Cerebellar cortex (tissue), 1 donor: ENCODE measurements at regions not wholly inside any gene's neighbourhood (a gene's known extent, or its start where the extent isn't known, plus 50 kb on each side); places are given as distances from the start of the nearest gene placed in this dataset.
"Not testable (repeated sequence)": the region's sequence is repeated elsewhere in the genome, so short reads cannot be mapped to it uniquely, and the experiment has no call there.

Source experiments
- DNase-seq: peaks from one replicate; pipeline ENCODE4 v3.0.0-alpha.2; 2015; ENCODE audit warnings: low spot score

DNA sequence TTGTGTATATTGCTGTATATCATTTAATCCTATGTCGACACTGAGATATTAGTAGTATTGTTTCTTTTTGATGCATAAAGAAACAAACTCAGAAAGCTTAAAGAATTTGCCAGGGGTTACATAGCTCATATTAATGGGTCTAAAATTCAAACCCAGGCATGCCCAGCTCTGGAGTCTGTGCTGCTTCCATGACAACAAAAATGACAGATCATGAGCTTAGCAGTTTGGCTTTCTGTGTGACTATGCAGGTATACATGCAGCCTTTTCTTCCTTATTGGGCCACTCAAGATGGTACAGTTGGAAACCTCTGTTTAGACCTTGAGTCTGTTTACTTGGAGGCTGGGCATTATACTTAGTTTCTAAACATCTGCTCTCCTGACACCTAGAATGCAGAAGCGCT lies 220.5 kb upstream of the TENM4 start:
- no peak for DNase-seq

DNA sequence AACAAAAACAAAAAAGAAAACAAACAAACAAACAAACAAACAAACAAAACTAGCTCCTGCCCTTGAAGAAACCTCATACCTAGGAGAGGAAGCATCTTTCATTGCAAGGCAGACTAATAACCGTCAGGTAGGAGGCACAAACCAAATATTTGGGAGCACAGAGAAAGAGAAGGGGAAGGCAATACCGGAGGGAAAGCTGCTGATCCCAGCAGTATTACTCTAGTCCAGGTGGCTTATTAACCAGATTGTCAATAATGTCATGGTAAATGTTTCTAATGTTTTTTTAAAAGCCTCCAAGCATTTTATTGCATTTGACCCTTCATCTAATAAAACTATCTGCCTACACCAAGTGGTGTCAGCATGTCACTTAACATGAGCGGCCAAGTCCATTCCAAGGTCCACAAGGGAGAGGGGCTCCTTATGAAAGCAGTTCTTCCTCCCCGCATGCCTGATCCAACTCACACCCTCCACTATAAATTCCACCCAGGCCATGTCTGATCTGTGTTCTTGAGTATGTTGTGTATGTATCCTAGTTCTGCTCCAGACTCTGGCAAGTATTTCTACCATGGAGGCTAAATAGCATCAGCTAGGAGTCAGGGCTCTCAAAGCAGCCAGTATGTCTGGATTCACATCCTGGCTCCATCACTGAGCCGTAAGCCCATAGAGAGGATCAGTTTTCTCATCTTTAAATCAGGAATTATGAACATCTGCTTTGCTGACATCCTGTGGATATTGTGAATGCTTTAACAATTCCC lies 208.1 kb upstream of the TENM4 start:
- no peak for DNase-seq

DNA sequence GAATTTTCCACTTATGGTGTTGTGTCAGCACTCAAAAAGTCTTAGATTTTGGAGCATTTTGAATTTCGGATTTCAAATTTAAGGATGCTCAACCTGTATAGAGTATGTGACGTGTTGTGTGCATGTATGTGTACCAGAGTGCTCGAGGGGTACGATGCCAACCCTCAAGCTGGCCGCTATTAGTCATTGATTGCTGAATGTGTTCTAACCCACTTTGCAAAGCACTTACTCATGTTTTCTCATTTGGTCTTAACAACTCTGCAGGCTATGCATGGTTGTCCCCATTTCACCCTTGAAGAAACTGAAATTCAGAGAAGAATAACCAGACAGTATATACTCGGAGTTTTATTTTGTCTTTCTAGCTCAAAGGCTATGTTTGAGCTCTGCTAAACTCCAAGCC lies 196.4 kb upstream of the TENM4 start:
- DNase-seq = no peak

DNA sequence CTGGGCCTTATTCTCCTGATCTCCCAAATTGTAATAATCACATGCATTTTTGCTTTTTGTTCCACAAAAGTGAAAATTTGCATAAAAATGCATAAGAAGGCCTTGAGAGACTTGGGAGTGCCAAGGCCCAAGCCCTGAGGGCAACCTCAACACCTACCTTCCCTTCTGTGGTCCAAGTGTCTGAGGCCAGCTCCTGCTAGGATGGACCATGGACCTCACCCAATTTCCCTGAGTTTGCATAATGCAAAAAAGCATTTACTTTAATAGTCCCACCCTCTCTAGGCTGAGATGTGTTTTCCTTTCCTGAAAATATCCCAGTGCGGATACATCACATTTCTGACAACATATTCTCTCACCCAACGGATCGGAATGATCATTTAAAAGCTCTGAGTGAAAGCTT lies 194.1 kb upstream of the TENM4 start:
- no peak for DNase-seq

GRCh38 chr11:79627281-79627680 lies 186.5 kb upstream of the TENM4 start:
- DNase-seq = no peak

- no peak for DNase-seq
Measured at GRCh38 chr11:79626135-79627075, 185.6 kb upstream of the TENM4 start.

DNA sequence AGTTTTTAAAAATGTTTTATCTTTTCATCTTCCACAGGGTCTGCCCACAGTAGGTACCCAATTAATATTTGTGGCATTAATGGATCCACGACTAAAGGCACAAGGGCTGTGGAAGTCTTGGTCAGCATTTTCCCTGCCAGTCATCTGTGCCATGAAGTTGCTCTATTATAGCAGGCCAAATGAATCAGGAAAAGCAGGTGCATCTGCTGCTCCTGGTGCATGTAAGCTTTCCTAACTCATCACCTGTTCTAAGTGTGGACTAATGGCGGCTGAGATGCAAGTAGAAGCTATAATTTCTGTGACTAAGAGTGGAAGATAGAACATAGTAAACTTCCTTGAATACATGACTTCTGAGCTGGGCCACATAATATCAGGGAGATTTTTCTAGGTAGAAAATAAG lies 182.5 kb upstream of the TENM4 start:
- no peak for DNase-seq

- no peak for DNase-seq
Measured at GRCh38 chr11:79617561-79617960, 176.7 kb upstream of the TENM4 start.

- no peak for DNase-seq
Measured at GRCh38 chr11:79616392-79616851, 175.6 kb upstream of the TENM4 start.

GRCh38 chr11:79615425-79615824 lies 174.6 kb upstream of the TENM4 start:
- no peak for DNase-seq

- DNase-seq = no peak
Measured at GRCh38 chr11:79610678-79611077, 169.8 kb upstream of the TENM4 start.

DNA sequence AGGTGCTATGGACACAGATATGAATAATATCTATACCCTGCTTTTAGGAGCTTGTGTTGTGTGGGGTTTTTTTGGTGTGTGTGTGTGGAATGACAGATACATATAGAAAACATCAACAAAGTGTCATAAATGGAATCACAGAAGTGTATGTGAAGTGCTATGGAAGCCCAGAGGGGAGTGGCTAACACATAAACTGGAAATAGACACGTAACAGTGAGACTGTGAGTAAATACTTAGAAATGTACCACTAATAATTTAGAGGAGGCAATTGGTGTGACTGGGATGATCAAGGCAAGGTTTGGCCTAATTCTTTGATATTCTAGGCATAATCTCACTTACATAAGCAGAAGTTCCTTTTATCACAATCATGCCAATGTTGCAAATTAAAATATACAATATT lies 169.3 kb upstream of the TENM4 start:
- DNase-seq = no peak

- no peak for DNase-seq
Measured at GRCh38 chr11:79609511-79609910, 168.7 kb upstream of the TENM4 start.

DNA sequence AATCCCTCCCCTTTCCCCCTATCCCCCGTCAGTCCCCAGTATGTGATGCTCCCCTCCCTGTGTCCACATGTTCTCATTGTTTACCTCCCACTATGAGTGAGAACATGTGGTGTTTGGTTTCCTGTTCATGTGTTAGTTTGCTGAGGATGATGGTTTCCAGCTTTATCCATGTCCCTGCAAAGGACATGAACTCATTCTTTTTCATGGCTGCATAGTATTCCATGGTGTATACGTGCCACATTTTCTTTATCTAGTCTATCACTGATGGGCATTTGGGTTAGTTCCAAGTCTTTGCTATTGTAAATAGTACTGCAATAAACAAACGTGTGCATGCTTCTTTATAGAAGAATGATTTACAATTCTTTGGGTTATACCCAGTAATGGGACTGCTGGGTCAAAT lies 165.6 kb upstream of the TENM4 start:
- DNase-seq = not testable (repeated sequence)

- DNase-seq = no peak
Measured at GRCh38 chr11:79600711-79601110, 159.9 kb upstream of the TENM4 start.

DNA sequence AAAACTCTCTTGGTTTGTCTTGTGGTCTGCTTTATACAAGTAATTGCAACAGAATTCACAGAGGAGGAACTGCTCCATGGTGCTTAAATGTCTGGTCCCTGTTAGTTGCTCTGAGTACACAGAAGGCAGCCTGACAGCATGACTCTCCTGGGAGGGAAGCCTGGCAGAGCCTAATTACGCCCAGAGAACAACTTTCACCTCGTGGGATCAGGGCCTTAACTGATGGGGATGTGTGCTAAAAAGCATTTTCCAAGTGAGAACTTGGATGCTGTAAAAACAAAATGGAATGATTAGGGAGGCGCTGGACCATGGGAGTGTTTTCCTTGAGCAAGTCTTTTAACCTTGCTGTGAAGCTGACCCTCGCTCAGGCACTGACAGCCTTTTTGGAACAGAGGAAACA lies 154.0 kb upstream of the TENM4 start:
- DNase-seq = no peak

GRCh38 chr11:79592824-79593223 lies 152.0 kb upstream of the TENM4 start:
- DNase-seq = no peak

DNA sequence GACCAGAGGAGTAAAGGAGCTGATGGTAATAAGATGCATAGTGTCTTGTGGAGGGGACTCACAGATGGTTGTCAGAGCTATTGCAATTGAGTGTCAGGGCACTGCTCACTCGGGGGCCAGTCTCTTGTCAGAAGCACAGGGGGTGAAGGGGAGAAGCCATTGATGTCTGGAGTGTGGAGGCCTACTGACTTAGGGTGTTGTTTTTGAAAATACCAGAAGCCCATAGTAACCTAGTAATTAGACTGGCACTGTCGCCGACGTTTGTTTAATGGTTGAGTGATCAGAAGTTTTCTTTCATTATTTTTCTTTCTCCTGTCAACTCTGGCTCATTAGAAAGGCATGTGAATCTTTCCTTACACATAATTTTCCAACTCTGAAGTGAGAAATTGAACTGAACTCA lies 151.6 kb upstream of the TENM4 start:
- DNase-seq = no peak

- DNase-seq = no peak
Measured at GRCh38 chr11:79582434-79582833, 141.6 kb upstream of the TENM4 start.

DNA sequence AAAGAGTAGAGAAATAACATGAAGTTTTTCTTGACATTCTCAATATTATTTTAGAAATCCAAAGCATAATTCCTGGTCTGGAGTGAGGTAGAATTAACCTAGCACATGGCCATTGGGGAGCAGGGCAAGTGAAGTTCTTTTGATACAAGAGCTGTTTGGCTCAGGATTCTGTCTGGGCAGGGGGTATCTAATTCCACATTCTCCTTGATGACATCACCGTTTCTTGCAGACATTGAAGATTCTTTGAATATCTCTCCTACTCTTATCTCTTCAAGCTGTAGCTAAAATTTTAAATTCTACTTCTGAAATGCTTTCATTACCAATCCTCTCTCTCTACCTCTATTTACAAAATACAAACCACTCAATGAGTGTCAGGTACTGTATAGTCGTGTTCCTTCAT lies 138.2 kb upstream of the TENM4 start:
- DNase-seq = no peak

GRCh38 chr11:79578116-79578515 lies 137.3 kb upstream of the TENM4 start:
- DNase-seq = no peak

DNA sequence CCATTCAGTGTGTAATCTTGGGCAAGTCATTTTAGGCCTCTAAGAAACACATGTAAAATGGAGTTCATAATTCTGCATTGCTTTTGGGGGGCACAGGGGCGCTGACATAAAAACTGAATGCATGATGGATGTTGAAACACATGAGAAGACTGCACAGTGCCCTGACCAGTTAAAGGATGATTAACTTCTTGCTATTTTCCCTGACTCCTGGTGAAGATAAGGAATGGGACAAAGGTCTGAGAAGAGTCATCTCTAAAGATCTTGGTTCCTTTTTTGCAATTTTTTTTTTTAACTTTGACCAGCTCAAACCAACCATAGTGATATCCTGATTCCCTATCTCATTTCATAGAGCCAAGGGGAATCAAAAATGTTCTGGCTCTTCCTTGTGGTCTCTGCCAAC lies 134.9 kb upstream of the TENM4 start:
- no peak for DNase-seq

- DNase-seq = no peak
Measured at GRCh38 chr11:79570104-79570503, 129.3 kb upstream of the TENM4 start.
